NB4 (cell line): ENCODE measurements at regions not wholly inside any gene's neighbourhood (a gene's known extent, or its start where the extent isn't known, plus 50 kb on each side); places are given as distances from the start of the nearest gene placed in this dataset.
A peak's percentile ranks its signal among the peaks of the same experiment; 100 is the strongest.

Experiments
- DNase-seq: peaks from one replicate; pipeline ENCODE4 v3.0.0; 2010; ENCODE audit warnings: low read depth
- H3K4me3 ChIP-seq: one replicate; pipeline ENCODE4 v1.5.1; 2011; ENCODE audit warnings: mild to moderate bottlenecking, low read depth, low read length, moderate library complexity
- CTCF ChIP-seq: IDR thresholded peaks from one replicate; pipeline ENCODE4 v1.5.1; 2012; ENCODE audit warnings: low read depth, low read length
- MAX ChIP-seq: IDR thresholded peaks from 2 replicates; pipeline ENCODE4 v1.6.1; 2011; ENCODE audit warnings: low read depth, low read length
- MYC ChIP-seq: IDR thresholded peaks from 2 replicates; pipeline ENCODE4 v1.6.1; 2011; ENCODE audit warnings: low read depth, low read length
- POLR2A ChIP-seq: IDR thresholded peaks from 2 replicates; pipeline ENCODE4 v1.6.1; 2011; ENCODE audit warnings: mild to moderate bottlenecking; ENCODE audit not compliant: insufficient read length; ENCODE audit errors: extremely low read depth

GRCh38 chr1:199752688-199753027 lies 274.9 kb upstream of the NR5A2 start:
- TF ChIP-seq POLR2A = no peak
- TF ChIP-seq CTCF = no peak
- TF ChIP-seq MYC = no peak
- TF ChIP-seq MAX = no peak
- H3K4me3 ChIP-seq = no peak overlapping the region
- DNase-seq = no peak

- TF ChIP-seq CTCF (no peak), MAX (no peak), MYC (no peak), POLR2A (no peak)
- no peak for DNase-seq
- no peak overlapping the region for H3K4me3 ChIP-seq
These were observed 274.0 kb upstream of the NR5A2 start for GRCh38 chr1:199753513-199753912.

- TF ChIP-seq MYC (no peak), CTCF (no peak), POLR2A (no peak), MAX (no peak)
- H3K4me3 ChIP-seq = no peak overlapping the region
- DNase-seq = peak; percentile 22
These were observed 271.4 kb upstream of the NR5A2 start for GRCh38 chr1:199756066-199756465.

- no peak for DNase-seq
- no peak for TF ChIP-seq MAX
- TF ChIP-seq MYC = no peak
- no peak for TF ChIP-seq CTCF
- no peak for TF ChIP-seq POLR2A
- H3K4me3 ChIP-seq = no peak overlapping the region
These were observed 268.8 kb upstream of the NR5A2 start for GRCh38 chr1:199758626-199759255.

- DNase-seq = no peak
- no peak for TF ChIP-seq CTCF
- TF ChIP-seq MYC = no peak
- TF ChIP-seq POLR2A = no peak
- no peak for TF ChIP-seq MAX
- H3K4me3 ChIP-seq = no peak overlapping the region
These were observed 268.2 kb upstream of the NR5A2 start for GRCh38 chr1:199759268-199759730.

- DNase-seq = no peak
- TF ChIP-seq MAX (no peak), MYC (no peak), POLR2A (no peak), CTCF (no peak)
- no peak overlapping the region for H3K4me3 ChIP-seq
These were observed 264.9 kb upstream of the NR5A2 start for GRCh38 chr1:199762572-199762971.
